Fibroblast of lung (primary cell): ENCODE measurements at regions not wholly inside any gene's neighbourhood (a gene's known extent, or its start where the extent isn't known, plus 50 kb on each side); places are given as distances from the start of the nearest gene placed in this dataset.

Experiments used
- DNase-seq, 2 donors: peaks; one replicate each; pipeline versions ENCODE4 v3.0.0 to v3.0.0-alpha.2; 2010; ENCODE audit warnings: low read depth in 2 of 2
- H2AFZ ChIP-seq: 2 replicates; pipeline ENCODE4 v1.5.1; 2012; ENCODE audit warnings: low read length, control low read depth, inconsistent platforms
- H3K27ac ChIP-seq: 2 replicates; pipeline ENCODE4 v1.5.1; 2011; ENCODE audit warnings: low read length, control low read depth; ENCODE audit not compliant: insufficient read depth
- H3K27me3 ChIP-seq: 2 replicates; pipeline ENCODE4 v1.5.1; 2011; ENCODE audit warnings: mild to moderate bottlenecking, low read length; ENCODE audit not compliant: control insufficient read depth, insufficient read depth
- H3K36me3 ChIP-seq: 2 replicates; pipeline ENCODE4 v1.5.1; 2011; ENCODE audit warnings: low read length; ENCODE audit not compliant: control insufficient read depth, insufficient read depth
- H3K4me1 ChIP-seq: 2 replicates; pipeline ENCODE4 v1.5.1; 2011; ENCODE audit warnings: low read length; ENCODE audit not compliant: control insufficient read depth, insufficient read depth; ENCODE audit errors: extremely low read depth
- H3K4me2 ChIP-seq: 2 replicates; pipeline ENCODE4 v1.5.1; 2011; ENCODE audit warnings: low read length, control low read depth; ENCODE audit not compliant: insufficient read depth; ENCODE audit errors: extremely low read depth
- H3K4me3 ChIP-seq, 4 experiments: fragments of 200-600 bp in 1 of 4; sonication (generic) in 1 of 4; replicated peaks in 1 of 4; 2 replicates each; pipeline ENCODE4 v1.5.1; 2011 to 2016; ENCODE audit warnings: low read length in 4 of 4, low read depth in 3 of 4, mild to moderate bottlenecking in 3 of 4, control low read depth in 2 of 4, inconsistent platforms in 1 of 4, mixed read lengths in 1 of 4; ENCODE audit not compliant: insufficient read depth in 1 of 4; ENCODE audit errors: control extremely low read depth in 1 of 4
- H3K79me2 ChIP-seq: 2 replicates; pipeline ENCODE4 v1.5.1; 2012; ENCODE audit warnings: mild to moderate bottlenecking, low read length, inconsistent platforms; ENCODE audit not compliant: control insufficient read depth, insufficient read depth
- H3K9ac ChIP-seq: 2 replicates; pipeline ENCODE4 v1.5.1; 2011; ENCODE audit warnings: mild to moderate bottlenecking, low read length, control low read depth; ENCODE audit not compliant: insufficient read depth
- H3K9me3 ChIP-seq: 2 replicates; pipeline ENCODE4 v1.5.1; 2012; ENCODE audit warnings: low read depth, low read length; ENCODE audit not compliant: control insufficient read depth, insufficient read depth
- H4K20me1 ChIP-seq: 2 replicates; pipeline ENCODE4 v1.5.1; 2011; ENCODE audit warnings: low read length; ENCODE audit not compliant: control insufficient read depth, insufficient read depth; ENCODE audit errors: extremely low read depth
- CTCF ChIP-seq, 2 donors: IDR thresholded peaks in 1 of 2; conservative IDR thresholded peaks in 1 of 2; 1 replicate in 1 of 2; 2 replicates in 1 of 2; pipeline ENCODE4 v1.5.1; 2011 to 2012; ENCODE audit warnings: low read length in 2 of 2, control low read depth in 1 of 2, inconsistent platforms in 1 of 2, low read depth in 1 of 2, mild to moderate bottlenecking in 1 of 2
- EZH2 ChIP-seq: IDR thresholded peaks from 2 replicates; pipeline ENCODE4 v1.5.1; 2012; ENCODE audit warnings: low read length, control low read depth, mild to moderate bottlenecking; ENCODE audit errors: missing control alignments

- TF ChIP-seq CTCF (conservative IDR thresholded peaks at IDR 0.05 in 1 of 2, IDR thresholded peaks at IDR 0.05 in 1 of 2; ENCODE audit: low read depth in 1 of 2, low read length in 2 of 2) (no peak), EZH2 (no peak)
- Histone ChIP-seq H3K4me3 (no peak overlapping the region), H3K27me3 (no peaks in the 10 kb centered on the region), H4K20me1 (no peaks in the 10 kb centered on the region), H2AFZ (no peak overlapping the region), H3K79me2 (peaks cover 2% of the 10 kb centered on the region), H3K9ac (no peak overlapping the region), H3K27ac (no peak overlapping the region), H3K4me1 (peaks cover 8% of the 10 kb centered on the region), H3K9me3 (no peaks in the 10 kb centered on the region), H3K4me2 (no peak overlapping the region), H3K36me3 (no peaks in the 10 kb centered on the region)
- DNase-seq: peak; percentile 27 to 58
Observed at GRCh38 chr18:46253498-46253897, 149.3 kb downstream of the HAUS1 start.

- DNase-seq: no peak
- peaks cover 6% of the 10 kb centered on the region for H3K79me2 ChIP-seq
- H3K27me3 ChIP-seq: no peaks in the 10 kb centered on the region
- TF ChIP-seq EZH2: no peak
- no peak for TF ChIP-seq CTCF (conservative IDR thresholded peaks at IDR 0.05 in 1 of 2, IDR thresholded peaks at IDR 0.05 in 1 of 2; ENCODE audit: low read depth in 1 of 2, low read length in 2 of 2)
- no peak overlapping the region for H3K9ac ChIP-seq
- H3K9me3 ChIP-seq: no peaks in the 10 kb centered on the region
- H4K20me1 ChIP-seq: no peaks in the 10 kb centered on the region
- no peaks in the 10 kb centered on the region for H3K36me3 ChIP-seq
- no peak overlapping the region for H3K27ac ChIP-seq
- H2AFZ ChIP-seq: no peak overlapping the region
- H3K4me1 ChIP-seq: peaks cover 10% of the 10 kb centered on the region
- H3K4me2 ChIP-seq: no peak overlapping the region
- H3K4me3 ChIP-seq: no peak overlapping the region
Observed at GRCh38 chr18:46256078-46256477, 151.9 kb downstream of the HAUS1 start.

- peaks cover 11% of the 10 kb centered on the region for H3K79me2 ChIP-seq
- DNase-seq: no peak
Observed at GRCh38 chr18:46257366-46257765, 153.2 kb downstream of the HAUS1 start.

More at GRCh38 chr18:46257366-46257765, 153.2 kb downstream of the HAUS1 start:
- Histone ChIP-seq H3K9me3 (no peaks in the 10 kb centered on the region), H3K9ac (no peak overlapping the region), H4K20me1 (no peaks in the 10 kb centered on the region), H3K4me1 (peaks cover 16% of the 10 kb centered on the region), H3K27ac (no peak overlapping the region), H2AFZ (no peak overlapping the region), H3K36me3 (no peaks in the 10 kb centered on the region), H3K4me3 (no peak overlapping the region), H3K27me3 (no peaks in the 10 kb centered on the region), H3K4me2 (no peak overlapping the region)
- TF ChIP-seq EZH2 (no peak), CTCF (conservative IDR thresholded peaks at IDR 0.05 in 1 of 2, IDR thresholded peaks at IDR 0.05 in 1 of 2; ENCODE audit: low read depth in 1 of 2, low read length in 2 of 2) (no peak)
